GM18511 (cell line): ENCODE measurements at regions not wholly inside any gene's neighbourhood (a gene's known extent, or its start where the extent isn't known, plus 50 kb on each side); places are given as distances from the start of the nearest gene placed in this dataset.
"Not testable (repeated sequence)": the region's sequence is repeated elsewhere in the genome, so short reads cannot be mapped to it uniquely, and the experiment has no call there.

Experiments
- ATAC-seq: cut with Tn5 transposase; IDR thresholded peaks from one replicate; pipeline ENCODE4 v1.9.1; 2021; ENCODE audit warnings: mild to moderate bottlenecking, moderate library complexity; ENCODE audit not compliant: unreplicated experiment

DNA sequence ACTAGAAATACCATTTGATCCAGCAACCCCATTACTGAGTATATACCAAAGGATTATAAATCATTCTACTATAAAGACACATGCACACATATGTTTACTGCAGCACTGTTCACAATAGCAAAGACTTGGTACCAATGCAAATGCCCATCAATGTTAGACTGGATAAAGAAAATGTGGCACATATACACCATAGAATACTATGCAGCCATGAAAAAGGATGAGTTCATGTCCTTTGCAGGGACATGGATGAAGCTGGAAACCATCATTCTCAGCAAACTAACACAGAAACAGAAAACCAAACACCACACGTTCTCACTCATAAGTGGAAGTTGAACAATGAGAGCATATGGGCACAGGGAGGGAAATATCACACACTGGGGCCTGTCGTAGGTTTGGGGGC lies 106.0 kb downstream of the SPATA18 start:
- ATAC-seq = not testable (repeated sequence)

DNA sequence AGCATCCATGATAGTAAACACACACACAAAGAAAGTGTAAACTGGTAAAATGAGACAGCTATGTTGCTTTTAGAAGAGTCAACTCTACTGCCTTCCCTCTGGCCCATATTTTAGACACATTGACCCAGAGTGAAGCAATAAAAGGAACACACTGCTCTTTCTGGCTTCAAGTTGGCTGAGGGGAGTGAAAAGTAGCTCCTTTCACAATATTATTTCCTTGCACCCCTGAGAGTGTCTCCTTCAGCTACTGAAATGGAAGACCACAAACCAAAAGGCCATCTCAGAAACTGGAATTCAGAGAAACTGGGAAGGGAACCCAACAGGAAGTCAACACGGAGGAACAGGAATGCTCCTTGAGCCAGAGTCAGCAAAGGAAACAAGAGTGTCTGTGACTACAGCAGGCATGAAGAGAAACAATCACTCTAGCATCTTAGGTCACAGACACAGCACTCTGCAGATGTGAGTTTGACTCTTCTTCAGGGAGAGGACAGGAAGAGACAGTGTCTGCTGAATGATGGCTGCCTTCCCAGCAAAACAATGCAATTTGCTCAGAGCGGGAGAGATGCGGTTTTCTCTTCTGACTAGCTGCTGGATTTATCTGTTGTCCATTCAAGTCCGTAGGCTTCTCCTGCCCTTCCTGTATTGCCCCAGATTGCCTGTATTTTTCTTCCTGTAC lies 106.7 kb downstream of the SPATA18 start:
- no peak for ATAC-seq

DNA sequence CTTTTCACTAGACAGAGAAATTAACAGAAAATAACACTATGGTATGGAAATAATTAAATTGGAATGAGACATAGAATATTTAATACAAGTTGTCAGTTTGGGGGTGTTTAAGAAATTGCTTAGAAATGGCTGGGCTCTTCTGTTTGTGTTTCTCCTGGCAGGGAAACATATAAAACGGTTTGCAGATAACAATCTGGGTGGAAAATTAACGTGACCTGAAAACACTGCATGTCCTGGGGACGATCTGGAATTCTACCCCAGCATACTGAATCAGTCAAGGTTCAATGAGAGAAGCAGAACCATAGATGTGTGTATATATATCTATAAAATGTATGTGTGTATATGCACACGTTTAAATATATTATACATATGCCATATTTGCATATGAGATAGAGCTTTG lies 109.8 kb downstream of the SPATA18 start:
- no peak for ATAC-seq

DNA sequence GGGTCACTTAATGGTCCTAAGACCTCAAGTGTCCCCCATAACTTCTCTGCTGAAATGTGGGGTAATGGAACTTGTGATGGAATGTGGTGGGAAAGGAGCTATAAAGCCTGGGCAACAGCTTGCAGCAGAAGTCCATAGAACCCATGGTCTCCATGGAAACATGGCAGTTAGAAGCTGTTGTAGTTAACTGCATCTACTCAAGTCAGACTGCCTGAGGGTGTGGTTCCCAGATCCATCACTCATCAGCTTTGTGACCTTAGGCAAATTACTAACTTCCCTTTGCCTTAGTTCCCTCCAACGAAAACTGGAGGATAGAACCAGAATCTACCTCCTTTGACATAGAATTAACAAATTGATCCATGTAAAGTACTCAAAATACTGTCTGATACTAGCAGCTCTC lies 113.0 kb downstream of the SPATA18 start:
- ATAC-seq = no peak

DNA sequence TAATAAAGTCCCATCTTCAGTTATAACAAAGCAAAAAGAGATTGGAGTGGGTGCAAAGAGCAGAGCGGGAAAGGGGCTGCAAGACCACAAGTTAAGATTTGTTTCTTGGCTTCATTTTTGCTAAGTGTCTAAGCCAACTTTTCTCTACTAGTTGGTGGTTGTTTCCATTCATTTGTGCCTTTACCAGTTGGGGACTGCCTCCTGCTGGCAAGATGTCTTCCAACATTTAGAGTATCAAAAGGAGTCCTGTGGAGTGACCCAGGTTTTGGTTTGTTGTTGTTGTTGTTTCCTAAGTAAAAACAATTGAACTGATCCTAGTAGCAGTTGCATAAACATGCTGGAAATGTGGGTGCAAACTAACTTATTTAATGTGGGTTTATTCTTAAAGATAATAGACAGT lies 121.1 kb downstream of the SPATA18 start:
- no peak for ATAC-seq

DNA sequence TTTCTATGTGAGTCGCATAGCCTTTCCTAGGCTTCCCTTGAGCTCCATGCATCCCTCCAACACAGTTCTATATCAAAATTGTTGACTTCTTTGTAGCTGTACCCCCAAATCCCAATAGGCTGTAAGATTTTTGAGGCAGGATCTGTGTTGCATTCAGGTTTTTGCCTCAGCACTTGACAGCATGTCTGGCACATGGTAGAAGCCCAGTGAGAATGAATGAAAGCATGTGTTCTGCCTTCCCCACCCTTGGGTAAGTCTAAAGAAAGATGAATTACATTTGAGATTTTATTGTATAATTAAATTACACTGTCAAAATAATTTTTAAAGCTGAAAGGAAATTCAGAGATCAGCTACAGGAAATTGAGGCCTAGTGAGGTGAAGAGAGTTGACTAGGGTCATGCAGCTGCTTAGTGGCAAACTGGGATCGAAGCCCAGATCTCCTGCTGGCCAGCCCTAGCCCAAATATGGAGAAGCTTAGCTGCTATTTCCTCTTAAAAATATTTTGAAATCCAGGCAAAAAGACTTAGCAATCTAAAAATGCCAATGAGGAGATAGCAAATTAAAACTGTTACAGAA lies 122.5 kb downstream of the SPATA18 start:
- no peak for ATAC-seq

DNA sequence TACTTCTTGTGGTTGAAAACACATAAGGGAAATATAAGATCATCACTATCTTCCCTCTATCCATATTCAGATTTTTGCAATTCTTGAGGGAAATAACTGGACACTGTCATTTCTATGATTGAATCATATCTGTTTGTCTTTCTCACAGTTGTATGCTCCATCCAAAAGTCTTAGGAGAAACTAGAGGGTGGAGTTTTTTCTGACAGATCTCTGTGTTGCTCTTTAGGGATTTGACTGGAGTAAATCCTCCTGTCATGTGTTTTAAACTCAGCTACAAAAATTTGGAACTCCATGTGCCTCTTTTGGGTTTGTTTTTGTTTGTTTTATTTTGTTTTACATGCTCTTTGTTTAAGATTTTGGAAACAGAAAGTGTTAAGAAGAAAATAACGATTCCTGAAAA lies 136.5 kb downstream of the SPATA18 start:
- ATAC-seq = no peak

DNA sequence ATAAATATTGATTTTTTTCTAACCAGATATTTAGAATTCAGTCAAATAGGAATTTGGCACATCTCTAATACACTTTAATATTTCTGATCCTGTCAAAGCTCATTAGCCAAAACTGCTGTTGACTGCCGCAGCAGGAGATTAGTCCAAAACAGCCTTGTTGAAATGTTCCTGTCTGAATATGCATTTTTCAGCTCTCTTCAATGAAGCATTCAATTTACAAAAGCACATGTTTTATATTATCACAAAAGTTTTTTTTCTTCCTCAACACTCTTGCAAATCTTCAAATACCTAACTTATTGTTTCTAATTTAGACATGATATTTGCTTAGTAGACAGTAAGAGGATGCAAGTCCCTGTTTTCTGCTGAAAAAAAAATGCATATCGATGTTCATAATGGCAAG lies 140.9 kb downstream of the SPATA18 start:
- ATAC-seq = no peak

DNA sequence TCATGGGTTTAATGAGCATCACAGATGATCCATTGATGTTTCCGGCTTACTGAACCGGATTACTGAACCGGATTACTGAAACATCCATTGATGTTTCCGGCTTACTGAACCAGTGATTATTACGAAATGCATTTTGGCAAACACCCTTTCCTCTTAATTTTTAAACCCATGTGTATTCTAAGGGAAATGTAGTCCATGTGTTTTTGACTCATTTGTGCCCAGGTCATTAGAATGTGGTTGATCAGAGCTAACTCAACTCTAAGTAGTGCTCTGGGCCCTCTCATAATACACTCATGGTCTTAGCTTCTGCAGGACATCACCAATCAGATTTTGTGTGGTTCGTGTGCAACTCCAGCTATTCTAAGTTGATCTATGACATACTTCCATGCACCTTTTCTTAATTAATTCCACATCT lies 141.6 kb downstream of the SPATA18 start:
- ATAC-seq = no peak

DNA sequence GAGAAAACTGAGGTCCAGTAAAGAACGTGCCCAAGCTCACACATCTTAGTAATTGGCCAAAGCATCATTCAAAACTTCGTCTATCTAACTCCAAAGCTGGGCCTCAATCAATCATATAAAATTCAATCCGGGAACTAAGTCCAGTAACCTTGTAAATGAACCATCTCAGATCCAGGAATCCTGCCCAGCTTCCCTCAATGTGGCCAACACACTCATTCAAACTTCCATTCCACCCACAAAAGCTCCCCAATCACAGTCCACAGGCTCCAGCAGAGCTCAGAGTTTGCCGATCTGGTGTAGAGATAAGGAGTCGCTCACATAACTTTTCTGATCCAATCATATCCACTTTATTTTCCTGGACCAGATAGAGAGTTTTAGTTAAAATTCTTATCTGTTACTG lies 144.8 kb downstream of the SPATA18 start:
- no peak for ATAC-seq

DNA sequence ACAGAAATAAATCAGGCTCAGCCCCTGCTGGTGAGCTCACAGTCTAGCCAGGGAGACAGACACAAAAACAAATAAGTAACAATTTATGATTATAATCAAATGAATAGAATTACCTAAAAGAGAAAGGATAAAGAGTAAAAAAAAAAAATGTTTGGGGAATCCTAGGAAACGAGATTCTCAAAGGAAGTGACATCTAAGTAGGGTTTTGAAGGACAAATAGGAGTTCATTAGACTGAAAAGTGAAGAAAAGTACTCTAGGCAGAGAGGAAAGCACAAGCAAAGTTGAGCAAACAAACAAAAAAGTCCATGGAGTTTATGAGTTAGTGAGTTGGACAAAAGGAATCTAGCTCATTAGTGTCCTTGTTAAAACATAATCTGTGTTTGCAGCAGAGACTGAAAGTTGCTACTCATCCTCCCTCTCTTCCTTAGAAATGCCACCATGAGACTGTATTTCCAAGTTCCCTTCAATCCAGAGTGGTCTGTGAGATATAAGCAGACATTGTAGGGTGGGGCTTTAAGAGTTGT lies 145.6 kb downstream of the SPATA18 start:
- ATAC-seq = no peak

DNA sequence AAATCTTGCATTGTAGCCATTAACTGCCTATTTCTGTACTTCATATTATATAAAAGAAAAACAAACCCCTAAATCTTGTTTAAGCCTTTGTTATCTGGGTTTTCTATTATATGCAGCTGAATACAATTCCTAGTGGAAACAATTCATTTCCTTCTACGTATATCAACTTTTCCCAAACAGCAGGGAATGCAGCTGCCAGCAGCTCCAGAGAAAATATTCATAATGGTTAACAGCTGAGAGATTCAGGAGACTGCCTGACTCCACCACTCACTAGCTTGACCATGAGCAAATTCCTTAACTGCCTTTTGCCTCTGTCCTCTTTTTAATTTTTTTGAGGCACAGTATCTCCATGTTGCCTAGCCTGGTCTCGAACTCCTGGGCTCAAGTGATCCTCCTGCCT lies 146.2 kb downstream of the SPATA18 start:
- no peak for ATAC-seq

DNA sequence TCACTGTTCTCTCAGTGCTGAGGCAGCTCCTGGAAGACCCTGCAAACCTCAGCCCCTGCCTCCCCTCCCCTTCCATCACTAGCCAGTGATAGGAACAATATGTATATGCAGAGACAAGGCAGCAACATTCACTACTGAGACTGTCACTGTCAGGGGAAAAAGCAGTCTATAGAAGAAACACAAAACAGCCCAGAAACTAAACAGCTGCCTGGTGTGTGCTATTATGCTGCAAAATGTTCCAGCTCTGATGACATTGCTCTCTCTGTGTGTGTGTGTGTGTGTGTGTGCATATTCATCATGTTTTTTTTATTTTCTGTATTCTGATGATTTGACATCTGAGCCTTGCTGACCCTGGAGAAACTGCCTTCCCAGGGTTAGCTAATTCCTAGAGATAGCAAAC lies 147.2 kb downstream of the SPATA18 start:
- ATAC-seq = no peak

DNA sequence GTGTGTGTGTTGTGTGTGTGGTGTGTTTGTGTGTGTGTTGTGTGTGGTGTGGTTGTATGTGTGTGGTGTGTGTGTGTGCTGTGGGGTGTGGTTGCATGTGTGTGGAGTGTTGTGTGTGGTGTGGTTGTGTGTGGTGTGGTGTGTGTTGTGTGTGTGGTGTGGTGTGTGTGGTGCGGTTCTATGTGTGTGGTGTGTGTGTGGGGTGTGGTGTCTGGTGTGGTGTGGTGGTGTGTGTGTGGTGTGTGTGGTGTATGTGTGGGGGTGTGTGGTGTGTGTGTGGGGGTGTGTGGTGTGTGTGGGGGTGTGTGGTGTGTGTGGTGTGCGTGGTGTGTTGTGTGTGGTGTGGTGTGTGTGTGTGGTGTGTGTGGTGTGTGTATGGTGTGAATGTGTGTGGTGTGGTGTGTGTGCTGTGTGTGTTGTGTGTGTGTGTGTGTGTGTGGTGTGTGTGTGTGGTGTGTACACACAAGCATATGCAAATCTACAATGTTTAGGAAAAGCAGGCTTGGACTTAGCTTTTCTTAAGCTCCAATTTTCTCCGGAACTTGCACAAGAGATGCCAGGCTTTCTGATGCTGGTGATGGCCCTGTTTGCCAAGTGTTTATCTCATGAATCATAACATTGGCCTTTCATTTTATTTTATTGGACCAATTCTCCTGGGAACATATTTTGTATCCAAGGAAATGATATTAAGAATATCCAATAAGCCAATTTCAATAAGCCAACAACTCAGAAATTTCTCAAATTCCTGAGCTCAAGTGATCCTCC lies 148.7 kb downstream of the SPATA18 start:
- ATAC-seq = no peak

DNA sequence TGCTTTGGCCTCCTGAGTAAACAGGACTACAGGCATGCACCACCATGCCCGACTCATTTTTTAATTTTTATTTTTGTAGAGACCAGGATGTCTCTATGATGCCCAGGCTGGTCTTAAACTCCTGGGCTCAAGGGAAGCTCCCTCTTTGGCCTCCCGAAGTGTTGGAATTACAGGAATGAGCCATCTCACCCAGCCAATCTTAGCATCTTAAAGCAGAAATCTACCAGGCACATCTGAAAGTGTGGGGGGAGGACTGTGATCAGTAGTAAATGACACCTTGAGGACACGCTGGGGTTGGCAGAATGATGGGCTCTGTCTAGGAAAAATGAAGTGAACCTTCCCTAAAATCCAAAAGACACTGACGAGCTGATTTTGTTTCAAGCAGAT lies 149.2 kb downstream of the SPATA18 start:
- ATAC-seq = no peak

DNA sequence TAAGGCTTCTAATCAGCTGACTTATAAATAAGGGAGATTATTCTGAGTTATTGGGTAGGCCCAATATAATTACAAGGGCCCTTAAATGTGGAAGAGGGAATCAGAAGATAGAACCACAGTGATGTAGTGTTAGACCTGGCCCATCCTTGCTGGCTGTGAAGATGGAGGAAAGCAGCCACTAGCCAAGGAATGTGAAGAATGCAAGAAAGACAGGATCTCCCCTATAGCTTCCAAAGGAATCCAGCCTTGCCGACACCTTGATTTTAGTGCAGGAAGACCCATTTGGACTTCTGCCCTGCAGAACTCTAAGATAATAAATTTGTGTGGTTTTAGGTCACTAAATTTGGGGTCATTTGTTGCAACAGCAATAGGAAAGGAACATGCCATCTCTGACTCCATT lies 150.6 kb downstream of the SPATA18 start:
- ATAC-seq = no peak

DNA sequence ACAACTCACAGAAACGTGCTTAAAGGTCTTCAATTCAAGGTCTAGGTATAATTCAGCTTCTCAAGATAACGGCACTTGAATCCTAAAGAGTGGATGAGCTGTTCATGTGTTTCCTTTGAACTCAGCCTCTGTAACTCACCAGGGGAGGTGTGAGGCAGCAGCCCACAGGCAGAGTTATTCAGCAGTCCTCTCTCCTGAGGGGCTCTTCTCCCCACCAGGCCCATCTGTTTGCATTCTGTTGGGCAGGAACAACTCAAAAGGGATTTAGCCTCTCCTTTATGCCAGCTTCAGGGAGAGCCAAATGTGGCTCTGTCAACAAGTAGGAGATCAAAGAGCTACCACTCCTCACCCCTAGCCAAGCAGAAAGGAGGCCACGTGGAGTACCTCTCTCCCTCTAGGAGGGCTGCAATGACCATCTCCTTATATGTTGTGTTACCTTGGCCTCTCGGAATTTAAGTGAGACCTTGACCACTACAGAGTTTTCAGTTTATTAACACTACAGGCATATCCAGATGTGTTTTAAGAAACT lies 151.2 kb downstream of the SPATA18 start:
- no peak for ATAC-seq

DNA sequence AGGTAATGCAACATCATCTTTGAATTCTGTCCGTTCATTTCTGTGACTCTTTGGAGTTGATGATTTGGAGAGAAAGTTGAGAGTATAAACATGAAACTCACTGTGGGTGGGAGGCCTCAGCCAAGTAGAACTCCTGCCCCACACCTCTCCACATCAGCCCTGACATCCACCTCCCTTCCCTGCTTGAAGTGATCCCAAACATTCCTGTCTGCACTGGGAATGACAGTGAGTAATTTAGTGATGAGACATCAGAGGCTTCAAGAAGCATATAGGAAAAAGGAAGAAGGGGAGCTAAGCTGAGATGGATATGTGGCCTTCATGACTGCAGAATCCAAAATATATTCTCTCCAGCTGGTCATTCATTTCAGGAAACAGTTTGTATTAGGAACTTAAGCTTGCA lies 151.8 kb downstream of the SPATA18 start:
- ATAC-seq = no peak

DNA sequence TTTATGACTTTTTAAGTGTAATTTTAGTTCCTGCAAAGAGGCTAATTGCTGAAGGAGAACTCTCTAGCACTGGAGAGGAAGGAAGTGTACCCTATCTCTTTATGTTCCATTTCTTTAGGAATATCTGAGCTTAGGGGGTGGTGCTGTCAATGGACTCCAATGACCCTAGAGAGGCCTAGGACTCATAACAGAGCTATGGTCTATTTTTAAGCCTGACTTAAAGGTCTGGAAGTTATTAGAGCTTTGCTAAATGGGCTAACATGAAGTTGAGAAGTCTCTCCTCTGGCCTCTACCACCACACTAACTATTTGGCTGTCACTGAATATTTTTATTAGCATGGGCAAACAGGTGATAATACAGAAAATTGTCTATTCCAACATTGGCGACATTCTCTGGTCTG lies 152.2 kb downstream of the SPATA18 start:
- no peak for ATAC-seq

DNA sequence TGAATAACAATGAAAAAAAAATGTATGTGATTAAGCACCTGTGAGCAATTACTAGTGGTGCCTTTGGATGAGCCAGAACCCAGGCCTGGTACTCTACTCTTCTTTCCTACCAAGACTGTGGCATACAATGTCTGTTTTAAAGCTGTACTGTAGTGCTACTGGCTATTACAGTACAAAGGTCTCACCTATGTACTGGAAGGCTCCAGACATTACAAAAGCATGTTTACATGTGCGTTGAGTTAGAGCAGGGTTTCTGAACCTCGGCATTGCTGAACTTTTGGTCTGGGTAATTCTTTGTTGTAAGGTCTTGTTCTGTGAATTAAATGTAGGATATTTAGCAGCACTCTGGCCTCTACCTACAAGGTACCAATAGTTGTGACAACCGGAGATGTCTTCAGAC lies 153.8 kb downstream of the SPATA18 start:
- ATAC-seq = no peak

DNA sequence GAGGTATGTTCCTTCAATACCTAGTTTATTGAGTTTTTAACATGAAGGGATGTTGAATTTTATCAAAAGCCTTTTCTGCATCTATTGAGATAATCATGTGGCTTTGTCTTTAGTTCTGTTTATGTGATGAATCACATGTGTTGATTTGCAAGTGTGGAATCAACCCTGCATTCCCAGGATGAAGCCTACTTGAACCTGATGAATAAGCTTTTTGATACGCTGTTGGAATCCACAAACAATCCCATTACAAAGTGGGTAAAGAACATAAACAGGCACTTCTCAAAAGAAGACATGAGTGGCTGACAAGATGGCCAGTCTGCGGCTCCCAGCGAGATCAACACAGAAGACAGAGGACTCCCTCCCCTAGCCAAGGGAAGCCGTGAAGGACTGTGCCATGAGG lies 156.0 kb downstream of the SPATA18 start:
- ATAC-seq = not testable (repeated sequence)

DNA sequence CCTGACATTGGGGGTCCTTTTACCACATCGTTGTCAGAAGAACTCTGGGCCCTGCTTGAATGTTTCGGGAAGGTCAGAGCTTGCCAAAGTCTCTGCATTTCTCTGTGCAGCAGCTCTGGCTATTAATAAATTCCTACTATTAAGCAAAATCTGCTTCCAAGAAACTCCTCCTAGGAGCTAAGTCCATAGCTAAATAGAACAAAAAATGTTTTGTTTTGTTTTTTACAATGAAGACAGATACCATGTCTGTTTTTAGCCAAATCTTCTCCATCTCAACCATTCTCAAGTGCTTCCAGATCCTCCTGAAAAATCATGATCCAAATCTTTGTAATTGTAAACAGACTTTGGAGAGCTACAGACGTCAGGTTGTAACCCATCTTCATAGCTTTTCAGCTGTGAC lies 161.6 kb downstream of the SPATA18 start:
- no peak for ATAC-seq
